HG03045 (cell line): ENCODE measurements at regions not wholly inside any gene's neighbourhood (a gene's known extent, or its start where the extent isn't known, plus 50 kb on each side); places are given as distances from the start of the nearest gene placed in this dataset.

Experiments used
- ATAC-seq: cut with Tn5 transposase; IDR thresholded peaks from one replicate; pipeline ENCODE4 v1.9.1; 2021; ENCODE audit warnings: mild to moderate bottlenecking, moderate library complexity; ENCODE audit not compliant: unreplicated experiment

DNA sequence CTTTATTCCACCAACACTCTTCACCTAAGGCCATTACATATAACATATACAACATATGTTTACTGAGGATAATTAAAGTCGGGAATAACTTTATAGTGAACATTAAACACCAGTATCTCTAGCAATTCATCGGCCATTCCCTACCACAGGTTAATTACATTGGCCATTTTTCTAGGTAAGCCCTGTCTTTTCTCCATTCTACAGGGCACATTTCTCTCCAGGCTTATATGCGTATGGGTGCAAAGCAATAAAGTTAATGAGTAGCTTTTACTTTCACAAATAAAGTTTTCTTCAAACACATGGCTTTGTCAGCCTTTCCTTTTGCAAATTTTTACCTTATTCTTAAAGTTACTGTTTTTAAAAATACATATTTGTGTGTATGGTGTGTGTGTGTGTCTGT lies 111.9 kb upstream of the IQCM start:
- no peak for ATAC-seq

DNA sequence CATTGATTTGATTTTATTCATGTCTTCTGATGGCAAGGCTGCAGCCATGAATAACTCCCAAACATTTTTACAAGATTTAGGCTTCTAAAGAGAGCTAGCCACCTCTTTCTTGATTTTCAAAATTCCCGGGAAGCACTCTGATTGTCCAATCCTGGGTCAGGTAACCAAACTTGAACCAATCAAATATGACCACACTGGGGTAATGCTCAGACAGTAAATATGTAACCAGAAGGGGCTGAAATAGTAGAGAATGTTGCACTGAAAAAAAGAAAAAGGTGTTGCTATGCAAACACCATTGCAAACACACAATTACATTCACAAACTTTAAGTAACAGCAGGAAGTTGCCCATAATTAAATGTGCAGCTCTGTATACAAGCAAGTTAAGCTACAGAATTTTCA lies 112.9 kb upstream of the IQCM start:
- no peak for ATAC-seq

DNA sequence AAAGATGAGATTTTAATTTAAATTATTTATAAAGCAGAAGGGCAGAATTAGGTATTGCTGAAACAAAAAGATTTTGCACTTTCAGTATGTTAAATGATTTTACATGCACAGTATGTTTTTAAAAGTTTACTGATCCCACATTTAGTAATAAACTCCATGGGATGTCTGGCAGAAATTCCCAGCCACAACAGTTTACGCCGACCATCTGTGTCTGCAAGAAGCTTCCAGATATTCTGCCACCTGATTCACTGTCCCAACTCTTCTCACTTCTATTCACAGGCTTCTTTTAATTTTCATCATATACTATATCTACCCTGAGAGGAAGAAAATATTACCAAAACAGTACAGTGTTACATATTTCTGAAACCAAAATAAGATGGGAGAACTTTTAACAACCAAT lies 115.8 kb upstream of the IQCM start:
- ATAC-seq, result no peak

DNA sequence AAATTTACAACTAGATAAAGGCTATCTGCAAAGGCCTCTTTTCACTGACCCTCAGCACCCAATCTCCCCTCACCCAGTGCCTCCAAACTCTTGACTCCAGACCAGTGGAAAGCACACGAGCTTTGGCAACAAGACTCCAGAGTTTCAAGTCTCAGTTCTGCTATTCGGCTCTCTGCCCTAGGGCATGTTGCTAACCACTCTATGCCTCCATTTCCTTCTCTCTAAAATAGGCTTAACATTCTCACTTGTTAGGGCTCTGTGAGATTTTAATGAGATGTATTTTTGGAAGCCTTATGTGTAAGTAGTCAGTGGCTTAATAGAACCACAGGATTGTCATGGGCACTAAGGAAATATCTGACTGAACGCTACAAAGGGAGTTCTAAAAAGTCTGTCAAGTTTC lies 116.5 kb upstream of the IQCM start:
- no peak for ATAC-seq

DNA sequence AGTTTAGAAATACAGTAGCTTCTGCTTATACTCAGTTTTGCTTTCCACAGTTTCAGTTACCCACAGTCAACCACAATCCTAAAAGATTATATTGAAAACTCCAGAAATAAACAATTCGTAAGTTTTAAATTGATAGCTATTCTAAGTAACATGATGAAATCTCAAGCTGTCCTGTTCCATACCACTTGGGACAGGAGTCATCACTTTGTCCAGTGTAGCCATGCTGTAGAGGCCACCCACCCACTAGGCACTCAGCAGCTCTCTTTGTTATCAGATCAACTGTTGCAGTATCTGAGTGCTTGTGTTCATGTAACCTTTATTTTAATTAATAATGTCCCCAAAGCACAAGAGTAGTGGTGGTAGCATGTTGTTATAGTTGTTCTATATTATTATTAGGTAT lies 117.5 kb upstream of the IQCM start:
- no peak for ATAC-seq

DNA sequence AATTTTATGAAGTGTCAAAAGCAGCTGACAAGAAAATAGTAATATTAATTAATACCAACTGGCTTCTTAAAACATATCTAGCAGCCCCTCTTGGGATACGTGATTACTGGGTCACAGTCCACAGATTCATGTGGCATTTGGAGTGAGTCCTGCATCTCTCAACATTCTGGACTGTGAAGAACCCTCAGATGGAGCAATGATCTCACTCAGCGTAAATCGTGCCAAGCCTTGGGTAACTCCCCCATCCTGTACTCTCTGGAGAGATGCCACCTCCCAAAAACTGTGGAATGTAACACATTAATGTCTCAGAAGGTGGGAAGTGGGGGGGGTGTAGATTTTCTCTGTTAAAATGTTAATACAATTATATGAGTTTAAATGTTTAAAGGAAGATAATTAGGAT lies 118.2 kb upstream of the IQCM start:
- ATAC-seq, result no peak

DNA sequence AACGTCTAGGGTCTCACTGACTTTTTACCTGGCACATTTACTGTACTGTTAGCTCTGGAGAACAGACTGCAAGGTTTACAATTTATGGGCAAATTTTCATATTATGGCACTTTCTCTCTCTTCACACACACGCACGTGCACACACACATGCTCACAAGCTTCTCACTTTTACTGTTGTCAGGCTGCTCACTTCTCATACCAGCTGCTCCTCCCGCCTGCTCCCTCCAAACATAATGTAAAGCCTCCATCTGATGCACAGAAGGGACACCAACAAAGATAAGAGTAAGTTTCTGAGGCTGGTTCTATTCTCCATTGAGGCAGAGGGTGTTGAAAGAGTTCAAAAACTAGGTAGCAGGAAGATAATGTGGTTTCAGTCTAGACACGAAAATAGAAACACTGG lies 128.9 kb upstream of the DCLK2 start:
- ATAC-seq, result no peak

DNA sequence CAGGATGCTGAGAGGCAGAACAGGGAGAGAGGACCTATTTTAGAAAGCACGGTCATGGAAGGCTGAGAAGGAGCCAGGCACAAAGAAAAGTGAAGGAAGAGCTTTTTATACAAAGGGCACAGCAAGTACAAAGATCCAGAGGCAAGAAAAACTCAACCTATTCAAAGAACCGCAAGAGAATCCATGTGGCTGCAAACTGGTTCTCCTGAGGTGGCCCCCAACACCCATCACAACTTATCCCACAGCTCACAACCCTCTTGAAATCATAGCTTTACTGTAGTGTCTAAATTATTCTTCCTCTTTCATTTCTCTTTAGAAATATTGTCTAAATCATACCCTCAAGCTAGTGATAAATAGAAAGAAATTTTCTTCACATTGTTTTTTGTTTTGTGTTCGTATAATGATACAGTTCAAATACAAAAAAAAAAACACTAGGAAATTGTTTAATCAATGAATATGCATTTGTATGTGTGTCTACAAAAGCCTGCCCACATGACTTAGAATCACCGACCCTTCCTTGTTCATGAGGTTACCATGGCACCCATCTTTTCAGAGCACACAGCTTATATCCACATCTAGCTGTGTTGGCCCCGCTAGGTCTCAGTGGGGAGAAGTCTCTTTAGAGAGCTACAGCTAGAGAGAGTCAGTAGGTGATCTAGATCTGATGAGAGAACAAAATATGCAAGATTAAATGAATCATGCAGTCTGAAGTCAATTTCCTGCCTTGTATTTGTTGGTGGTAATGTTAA lies 126.9 kb upstream of the DCLK2 start:
- ATAC-seq, result no peak

DNA sequence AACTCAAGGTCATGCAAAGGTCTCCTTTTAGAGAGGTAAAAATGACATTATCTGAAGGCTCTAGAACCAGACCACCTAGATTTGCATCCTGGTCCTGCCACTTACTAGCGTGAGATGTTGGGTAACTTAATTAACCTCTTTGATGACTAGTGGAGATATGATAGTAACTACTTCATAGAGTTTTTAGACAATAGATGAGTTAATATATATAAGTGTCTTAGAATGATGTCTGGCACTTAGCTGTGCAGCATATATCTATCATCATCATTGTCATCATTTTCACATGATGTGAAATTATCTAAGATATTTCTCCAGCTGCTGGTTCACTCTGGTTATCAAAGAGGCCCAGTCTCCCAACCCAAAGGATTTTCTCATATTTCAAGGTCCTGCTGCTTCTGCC lies 126.1 kb upstream of the DCLK2 start:
- no peak for ATAC-seq

DNA sequence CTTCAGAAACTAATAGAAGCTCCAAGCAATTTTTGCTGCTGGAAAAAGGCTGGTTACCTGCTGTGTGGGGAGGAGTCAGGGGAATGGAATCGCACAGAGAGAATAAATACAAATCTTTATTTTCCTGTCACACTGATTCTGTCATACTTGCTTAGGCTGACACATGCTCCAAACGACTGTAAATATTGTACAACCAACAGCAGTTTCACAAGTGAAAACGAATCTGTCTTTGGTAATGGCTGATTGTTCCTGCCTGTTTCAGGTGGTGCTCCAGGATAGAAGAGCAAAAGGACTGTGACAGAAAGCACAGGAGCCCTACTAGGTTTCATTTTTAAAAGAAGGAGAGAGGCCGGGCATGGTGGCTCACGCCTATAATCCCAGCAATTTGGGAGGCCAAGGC lies 125.5 kb upstream of the DCLK2 start:
- no peak for ATAC-seq

DNA sequence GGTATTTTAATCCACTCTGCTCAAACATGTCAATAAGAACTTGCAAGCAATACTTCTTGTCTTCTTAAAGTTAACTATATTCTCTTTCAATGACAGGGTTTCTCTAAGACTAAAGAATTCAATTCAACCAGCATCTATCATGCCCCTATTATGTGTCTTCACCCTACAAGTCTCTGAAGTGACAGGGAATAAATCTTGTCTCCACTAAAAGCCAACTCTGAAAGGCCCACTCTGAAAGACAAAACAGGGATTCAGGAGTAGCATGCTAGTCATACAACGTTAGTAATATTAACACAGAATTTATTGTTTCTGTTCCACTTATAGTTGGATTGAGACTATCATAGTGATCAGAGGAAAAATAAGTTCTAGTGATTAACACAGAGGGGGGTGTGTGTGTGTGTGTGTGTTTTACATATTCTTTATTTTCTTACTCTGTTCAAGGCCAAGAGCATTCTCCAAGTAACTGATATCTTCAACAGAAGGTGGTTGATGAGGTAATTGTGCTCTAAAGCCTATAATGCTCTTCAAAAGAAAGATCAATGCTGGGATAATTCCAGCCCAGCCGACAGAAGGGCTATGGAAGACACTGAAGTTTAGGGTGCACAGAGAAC lies 122.4 kb upstream of the DCLK2 start:
- ATAC-seq, result no peak

DNA sequence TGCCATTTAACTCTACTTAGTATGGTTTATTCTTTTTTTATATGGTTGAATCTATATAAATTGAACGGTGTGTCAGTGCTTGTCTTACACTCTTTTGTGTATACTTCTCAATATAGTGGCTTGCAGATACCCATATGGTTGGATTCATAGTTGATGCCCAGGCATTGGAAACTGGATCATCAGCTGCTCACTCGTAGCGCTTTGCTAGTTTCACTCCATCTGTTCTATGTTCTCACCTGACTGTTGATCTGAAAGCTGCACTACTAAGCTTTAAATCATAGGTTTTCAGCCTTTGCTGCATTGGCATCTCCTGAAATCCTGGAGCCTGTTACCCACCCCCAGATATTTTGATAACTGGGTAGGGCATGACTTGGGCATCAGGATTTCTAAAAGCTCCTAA lies 121.6 kb upstream of the DCLK2 start:
- ATAC-seq, result no peak

DNA sequence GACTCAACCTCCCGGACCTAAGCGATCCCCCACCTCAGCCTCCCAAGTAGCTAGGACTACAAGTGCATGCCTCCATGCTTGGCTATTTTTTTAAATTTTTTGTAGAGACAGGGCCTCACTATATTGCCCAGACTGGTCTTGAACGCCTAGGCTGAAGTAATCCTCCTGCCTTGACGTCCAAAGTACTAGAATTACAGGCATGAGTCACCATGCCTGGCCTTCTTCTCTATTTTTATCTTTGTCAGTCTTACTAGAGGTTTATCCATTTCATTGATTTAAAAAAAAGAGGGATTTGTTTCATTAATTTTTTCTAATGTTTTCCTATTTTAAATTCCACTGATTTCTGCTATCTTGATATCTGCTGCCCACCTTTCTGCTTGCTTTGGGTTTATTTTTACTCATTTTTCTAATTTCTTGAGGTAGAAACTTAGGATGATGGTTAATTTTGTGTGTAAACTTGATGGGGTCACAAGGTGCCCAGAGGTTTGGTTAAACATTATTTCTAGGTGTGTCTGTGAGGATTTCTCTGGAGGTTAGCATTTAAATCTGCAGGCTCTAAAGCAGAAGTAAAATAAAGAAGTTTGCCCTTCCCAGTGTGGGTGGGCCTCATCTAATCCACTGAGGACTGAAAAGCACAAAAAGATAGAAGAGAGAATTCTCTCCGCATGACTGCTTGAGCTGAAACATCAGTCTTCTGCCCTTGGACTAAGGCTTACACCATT lies 116.2 kb upstream of the DCLK2 start:
- no peak for ATAC-seq

DNA sequence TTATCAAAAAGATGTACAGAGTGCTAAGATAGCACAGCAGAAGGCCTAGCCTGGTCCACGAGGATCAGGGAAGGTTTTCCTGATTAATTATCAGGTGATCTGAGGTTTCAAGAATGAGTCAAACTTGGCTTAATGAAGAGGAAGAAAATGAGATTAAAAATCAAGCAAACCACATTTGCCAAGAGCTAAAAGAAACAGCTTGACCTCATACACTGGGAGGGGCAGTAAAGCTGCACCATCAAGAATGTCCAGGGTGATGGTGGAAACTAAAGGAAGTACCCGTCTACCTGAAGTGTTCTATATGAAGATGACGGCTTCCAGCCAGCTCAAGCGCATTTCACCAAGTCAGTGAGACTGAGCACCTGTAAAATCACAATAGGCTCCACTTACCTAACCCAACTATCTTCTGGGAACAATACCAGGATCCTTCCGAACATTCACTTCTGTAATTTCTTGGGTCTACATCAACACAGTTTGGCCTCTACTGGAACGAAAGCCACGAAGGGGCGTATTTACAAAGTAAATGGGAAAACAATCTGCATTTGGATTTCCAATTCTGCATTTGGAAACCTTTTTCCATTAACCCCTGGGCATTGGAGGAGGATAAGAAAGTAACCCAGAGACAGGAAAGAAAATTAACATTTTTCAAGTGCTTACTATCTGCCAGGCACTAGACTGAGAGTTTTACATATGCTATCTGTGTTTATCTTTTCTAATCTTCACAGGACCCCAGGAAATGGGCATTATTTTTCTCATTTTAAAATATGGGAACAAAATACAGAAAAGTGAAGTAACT lies 114.0 kb upstream of the DCLK2 start:
- no peak for ATAC-seq

DNA sequence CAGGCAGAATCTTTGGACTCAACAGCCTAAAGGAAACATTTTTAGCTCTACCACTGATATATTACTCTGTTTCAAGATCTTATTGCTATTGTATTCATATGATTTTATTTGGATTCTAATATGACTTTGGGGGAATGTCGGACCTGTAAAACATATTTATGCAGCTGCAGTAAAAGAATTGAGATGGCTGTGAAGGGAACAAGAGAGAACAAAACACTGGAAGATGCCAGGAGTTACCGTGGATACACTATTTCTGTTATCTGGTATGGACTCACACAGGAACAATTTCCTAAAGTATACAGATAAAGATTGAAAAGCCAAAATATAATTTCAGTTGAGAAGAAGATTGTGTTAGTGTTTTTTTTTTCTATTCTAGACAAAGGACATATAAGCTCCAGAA lies 113.0 kb upstream of the DCLK2 start:
- no peak for ATAC-seq

DNA sequence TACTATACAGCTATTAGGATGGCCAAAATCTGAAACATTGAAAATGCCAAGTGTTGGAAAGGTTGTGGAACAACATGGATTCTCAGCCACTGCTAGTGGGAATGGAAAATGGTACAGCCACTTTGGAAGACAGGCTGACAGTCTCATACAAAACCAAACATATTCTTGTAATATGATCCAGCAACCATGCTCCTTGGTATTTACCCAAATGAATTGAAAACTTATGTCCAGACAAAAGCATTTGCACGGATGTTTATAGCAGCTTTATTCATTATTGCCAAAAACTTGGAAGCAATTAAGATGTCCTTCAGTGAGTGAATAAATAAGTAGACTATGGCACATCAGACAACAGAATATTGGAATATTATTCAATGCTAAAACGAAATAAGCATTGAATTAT lies 105.8 kb upstream of the DCLK2 start:
- no peak for ATAC-seq

DNA sequence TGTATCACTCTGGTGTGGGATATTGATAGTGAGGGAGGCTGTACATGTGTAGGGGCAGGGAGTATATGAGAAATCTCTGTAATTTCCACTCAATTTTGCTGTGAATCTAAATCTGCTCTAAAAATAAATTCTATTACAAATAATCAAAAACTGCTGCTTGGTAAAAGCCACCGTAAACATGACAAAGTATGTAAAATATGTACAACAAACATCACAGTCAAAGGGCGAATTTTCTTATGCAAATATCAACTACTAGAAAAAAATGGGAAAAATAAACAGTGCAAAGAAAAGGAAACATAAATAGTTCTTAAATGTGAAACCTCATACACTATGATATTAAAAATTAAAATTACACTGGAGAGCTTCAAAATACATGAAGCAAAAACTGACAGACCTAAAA lies 105.1 kb upstream of the DCLK2 start:
- no peak for ATAC-seq

DNA sequence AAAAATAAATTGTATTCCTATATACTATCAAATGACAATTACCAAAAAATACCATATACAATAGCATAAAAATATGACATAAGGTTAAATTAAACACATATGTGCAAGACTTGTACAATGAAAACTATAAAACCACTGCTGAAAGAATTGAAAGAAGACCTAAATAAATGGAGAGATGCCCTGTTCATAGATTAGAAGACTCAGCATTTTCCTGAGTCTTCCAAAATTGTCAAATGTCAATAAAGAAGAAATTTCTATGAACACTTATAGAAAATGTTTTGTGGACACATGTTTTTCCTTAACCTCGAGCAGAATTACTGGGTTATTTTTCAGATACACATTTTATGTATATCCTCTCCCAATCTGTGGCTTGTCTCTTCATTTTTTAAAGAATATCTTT lies 103.1 kb upstream of the DCLK2 start:
- no peak for ATAC-seq

DNA sequence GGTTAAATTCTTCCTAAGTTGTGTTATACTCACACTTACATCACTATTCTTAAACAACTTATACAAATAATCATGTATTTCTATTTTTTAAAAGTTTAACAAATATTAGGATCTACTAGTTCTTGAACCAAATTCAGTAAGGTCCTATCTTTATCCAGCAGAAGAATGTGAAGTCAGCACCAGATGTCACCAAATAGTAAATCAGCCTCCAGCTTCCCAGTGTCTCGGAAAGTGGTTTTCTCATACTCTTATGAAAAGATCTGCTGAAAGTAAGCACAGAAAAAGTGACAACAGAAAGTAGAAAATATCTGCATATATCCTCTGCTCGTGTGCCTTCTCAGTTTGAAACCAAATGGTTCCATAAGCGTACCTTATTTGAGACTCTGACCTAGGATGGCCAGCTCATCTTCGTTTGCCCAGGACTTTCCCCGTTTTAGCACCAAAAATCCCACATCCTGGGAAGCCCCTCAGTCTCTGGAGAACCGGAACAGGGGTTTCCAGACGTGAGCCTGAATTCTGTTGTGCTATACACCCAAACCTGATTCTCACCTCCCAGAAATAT lies 98.0 kb upstream of the DCLK2 start:
- ATAC-seq, result no peak

DNA sequence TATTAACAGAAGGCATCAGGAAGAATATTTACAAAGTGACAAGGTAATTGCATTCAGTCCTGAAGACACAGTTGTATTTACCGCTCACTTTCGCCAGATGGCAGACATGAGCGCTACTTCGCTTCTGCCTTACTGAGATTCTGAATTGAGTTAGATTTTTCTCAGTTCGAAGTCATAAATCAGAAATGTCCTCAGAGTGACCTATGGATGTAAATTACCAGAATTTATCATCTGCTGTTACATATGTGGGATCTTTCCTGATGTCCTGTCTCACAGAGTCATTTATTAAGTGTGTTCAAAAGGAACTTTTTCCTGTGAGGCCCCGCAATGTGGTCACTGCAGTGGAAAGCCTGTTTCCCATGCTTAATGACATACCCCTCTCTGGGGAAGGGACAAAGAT lies 97.3 kb upstream of the DCLK2 start:
- ATAC-seq, result peak; percentile 78

DNA sequence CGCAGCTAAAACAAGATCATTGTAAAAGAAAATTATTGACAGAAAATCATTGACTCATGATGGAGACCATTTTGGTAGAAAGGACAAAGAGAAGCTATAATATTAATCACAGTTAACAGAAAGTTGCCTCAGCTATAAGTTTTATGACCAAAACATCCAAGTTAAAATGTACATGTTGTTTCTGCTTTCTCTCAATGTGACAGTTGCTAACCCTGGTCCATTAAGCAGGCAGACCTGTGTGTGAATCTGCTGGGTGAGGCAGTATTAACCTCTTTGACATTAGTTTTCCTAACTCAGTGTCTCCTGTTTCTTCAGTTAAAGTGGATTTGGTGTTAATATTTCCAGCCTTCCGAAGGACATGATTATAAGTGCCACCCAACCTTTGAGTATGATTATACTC lies 94.8 kb upstream of the DCLK2 start:
- no peak for ATAC-seq
